DOHH2 (cell line): ENCODE measurements at regions not wholly inside any gene's neighbourhood (a gene's known extent, or its start where the extent isn't known, plus 50 kb on each side); places are given as distances from the start of the nearest gene placed in this dataset.

Experiments used
- CTCF ChIP-seq: fragments of 200-600 bp; sonication (generic); IDR thresholded peaks from one replicate; pipeline ENCODE4 v1.5.1; 2014; ENCODE audit warnings: antibody characterized with exemption, mild to moderate bottlenecking, low read depth, low read length; ENCODE audit not compliant: poor library complexity, severe bottlenecking
- EZH2phosphoT487 ChIP-seq: fragments of 200-600 bp; sonication (generic); IDR thresholded peaks from 2 replicates; pipeline ENCODE4 v1.6.1; 2017; ENCODE audit warnings: borderline replicate concordance, mild to moderate bottlenecking, antibody characterized with exemption, low read length, moderate library complexity, mixed read lengths

GRCh38 chr6:92688342-92688741 lies 731.0 kb downstream of the EPHA7 start:
- TF ChIP-seq CTCF (no peak), EZH2phosphoT487 (no peak)
